Karpas-422 (cell line): ENCODE measurements at regions not wholly inside any gene's neighbourhood (a gene's known extent, or its start where the extent isn't known, plus 50 kb on each side); places are given as distances from the start of the nearest gene placed in this dataset.

Experiments used
- DNase-seq: peaks from one replicate; pipeline ENCODE4 v3.0.0-alpha.2; 2015
- H2AFZ ChIP-seq: fragments of 200-600 bp; sonication (generic); 2 replicates; pipeline ENCODE4 v1.6.1; 2014; ENCODE audit warnings: antibody characterized with exemption, low read length, mixed read lengths
- H3K27ac ChIP-seq: fragments of 200-600 bp; sonication (generic); 2 replicates; pipeline ENCODE4 v1.5.1; 2014; ENCODE audit warnings: mild to moderate bottlenecking, low read length, moderate library complexity
- H3K27me3 ChIP-seq: fragments of 200-600 bp; sonication (generic); 2 replicates; pipeline ENCODE4 v1.6.1; 2014; ENCODE audit warnings: low read length, mixed read lengths
- H3K36me3 ChIP-seq: fragments of 200-600 bp; sonication (generic); 2 replicates; pipeline ENCODE4 v1.6.1; 2014; ENCODE audit warnings: low read length, mixed read lengths; ENCODE audit not compliant: insufficient read depth
- H3K4me1 ChIP-seq: fragments of 200-600 bp; sonication (generic); 2 replicates; pipeline ENCODE4 v1.6.1; 2014; ENCODE audit warnings: mild to moderate bottlenecking, low read length, mixed read lengths
- H3K4me2 ChIP-seq: fragments of 200-600 bp; sonication (generic); 2 replicates; pipeline ENCODE4 v1.6.1; 2014; ENCODE audit warnings: low read length, low read depth, mild to moderate bottlenecking; ENCODE audit not compliant: poor library complexity, severe bottlenecking
- H3K4me3 ChIP-seq: fragments of 200-600 bp; sonication (generic); 2 replicates; pipeline ENCODE4 v1.5.1; 2014; ENCODE audit warnings: mild to moderate bottlenecking, antibody characterized with exemption, low read length, mixed read lengths
- H3K79me2 ChIP-seq: fragments of 200-600 bp; sonication (generic); 2 replicates; pipeline ENCODE4 v1.6.1; 2014; ENCODE audit warnings: mild to moderate bottlenecking, low read length, mixed read lengths
- H3K9ac ChIP-seq: fragments of 200-600 bp; sonication (generic); 2 replicates; pipeline ENCODE4 v1.6.0; 2014; ENCODE audit warnings: low read length
- H3K9me2 ChIP-seq: fragments of 200-600 bp; sonication (generic), shearing (Covaris generic); replicated peaks from 2 replicates; pipeline ENCODE4 v1.6.0; 2014; ENCODE audit warnings: mild to moderate bottlenecking, low read length, moderate library complexity; ENCODE audit not compliant: insufficient read depth
- H3K9me3 ChIP-seq: fragments of 300-700, 200-600 bp; sonication (generic); 2 replicates; pipeline ENCODE4 v1.6.1; 2014; ENCODE audit warnings: low read length, mixed read lengths
- H4K20me1 ChIP-seq: fragments of 200-600 bp; sonication (generic); 2 replicates; pipeline ENCODE4 v1.6.1; 2014; ENCODE audit warnings: mild to moderate bottlenecking, antibody characterized with exemption, low read length, low read depth; ENCODE audit not compliant: insufficient read depth

GRCh38 chr11:119853581-119854360 lies 124.8 kb upstream of the NECTIN1 start:
- Histone ChIP-seq H2AFZ (no peak overlapping the region), H3K4me3 (no peak overlapping the region), H3K9ac (no peak overlapping the region), H3K27me3 (no peaks in the 10 kb centered on the region), H3K4me2 (no peak overlapping the region), H3K36me3 (no peaks in the 10 kb centered on the region), H3K27ac (no peak overlapping the region), H3K9me2 (no peaks in the 10 kb centered on the region), H4K20me1 (no peaks in the 10 kb centered on the region), H3K4me1 (no peaks in the 10 kb centered on the region; the same call in 1 of the 2 replicates), H3K79me2 (no peaks in the 10 kb centered on the region), H3K9me3 (no peaks in the 10 kb centered on the region)
- no peak for DNase-seq

DNA sequence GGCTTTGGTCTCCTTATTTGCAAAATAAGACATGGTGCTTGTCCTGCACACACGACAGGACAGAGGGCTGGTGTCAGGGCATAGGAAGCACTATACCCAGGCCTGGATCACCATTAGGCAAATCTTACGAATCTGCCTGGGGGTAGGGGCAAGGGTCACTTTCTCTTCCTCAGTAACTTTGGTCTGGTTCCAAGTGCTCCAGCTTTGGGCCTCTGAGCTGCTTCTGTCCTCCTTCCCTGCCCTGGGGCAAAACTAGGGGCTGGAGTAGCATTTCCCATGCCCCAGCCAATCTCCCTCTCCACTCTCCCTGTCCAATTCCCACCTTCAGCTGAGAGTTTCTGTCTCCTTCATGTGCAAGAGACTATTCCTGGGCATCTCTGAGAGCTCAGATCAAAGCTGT lies 123.7 kb upstream of the NECTIN1 start:
- H3K36me3 ChIP-seq, result no peaks in the 10 kb centered on the region
- H3K9me3 ChIP-seq, result no peaks in the 10 kb centered on the region
- no peaks in the 10 kb centered on the region for H3K79me2 ChIP-seq
- no peak overlapping the region for H3K4me3 ChIP-seq
- no peak overlapping the region for H3K4me2 ChIP-seq
- no peak overlapping the region for H3K27ac ChIP-seq
- no peak for DNase-seq
- no peak overlapping the region for H2AFZ ChIP-seq
- no peaks in the 10 kb centered on the region; the same call in 1 of the 2 replicates for H3K4me1 ChIP-seq
- no peaks in the 10 kb centered on the region for H3K27me3 ChIP-seq
- H3K9me2 ChIP-seq, result no peaks in the 10 kb centered on the region
- H4K20me1 ChIP-seq, result no peaks in the 10 kb centered on the region
- no peak overlapping the region for H3K9ac ChIP-seq

GRCh38 chr11:119850822-119851409 lies 121.9 kb upstream of the NECTIN1 start:
- H3K4me3 ChIP-seq, result no peak overlapping the region
- H3K9me2 ChIP-seq, result no peaks in the 10 kb centered on the region
- H2AFZ ChIP-seq, result no peak overlapping the region
- no peak overlapping the region for H3K9ac ChIP-seq
- no peaks in the 10 kb centered on the region for H4K20me1 ChIP-seq
- no peaks in the 10 kb centered on the region for H3K79me2 ChIP-seq
- no peak overlapping the region for H3K27ac ChIP-seq
- H3K36me3 ChIP-seq, result no peaks in the 10 kb centered on the region
- no peaks in the 10 kb centered on the region; the same call in 1 of the 2 replicates for H3K4me1 ChIP-seq
- no peak overlapping the region for H3K4me2 ChIP-seq
- no peak for DNase-seq
- H3K27me3 ChIP-seq, result no peaks in the 10 kb centered on the region
- H3K9me3 ChIP-seq, result no peaks in the 10 kb centered on the region

- Histone ChIP-seq H2AFZ (no peak overlapping the region), H4K20me1 (no peaks in the 10 kb centered on the region), H3K9me3 (no peaks in the 10 kb centered on the region), H3K27me3 (no peaks in the 10 kb centered on the region), H3K4me3 (no peak overlapping the region), H3K79me2 (no peaks in the 10 kb centered on the region), H3K36me3 (no peaks in the 10 kb centered on the region), H3K9ac (no peak overlapping the region), H3K4me2 (no peak overlapping the region), H3K27ac (no peak overlapping the region), H3K4me1 (no peaks in the 10 kb centered on the region; the same call in 1 of the 2 replicates), H3K9me2 (no peaks in the 10 kb centered on the region)
- no peak for DNase-seq
Measured at GRCh38 chr11:119849872-119850271, 120.9 kb upstream of the NECTIN1 start.

DNA sequence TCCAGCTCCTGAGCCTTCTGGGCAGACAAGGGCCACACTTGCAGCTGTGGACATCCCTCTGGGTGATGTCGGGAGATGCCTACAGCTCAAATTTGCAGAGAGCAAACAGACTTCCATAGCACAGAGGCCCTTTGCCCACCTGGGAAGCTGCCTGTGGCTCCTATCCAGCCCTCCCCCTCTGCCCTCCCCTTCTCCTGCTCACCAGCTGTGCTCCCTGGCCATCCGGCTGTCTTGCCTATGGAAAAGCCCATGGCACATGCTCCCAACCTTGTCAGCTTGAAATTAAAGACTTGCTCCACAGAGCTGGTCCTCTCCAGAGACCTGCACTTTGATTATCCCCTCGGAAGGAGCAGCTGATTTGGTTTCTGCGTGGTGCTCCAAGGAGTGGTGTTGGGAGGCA lies 118.9 kb upstream of the NECTIN1 start:
- Histone ChIP-seq H3K4me1 (no peaks in the 10 kb centered on the region), H3K9ac (no peak overlapping the region), H3K27me3 (no peaks in the 10 kb centered on the region), H3K4me3 (no peak overlapping the region), H3K79me2 (no peaks in the 10 kb centered on the region), H2AFZ (no peak overlapping the region), H4K20me1 (no peaks in the 10 kb centered on the region), H3K4me2 (no peak overlapping the region), H3K9me2 (no peaks in the 10 kb centered on the region), H3K9me3 (no peaks in the 10 kb centered on the region), H3K36me3 (no peaks in the 10 kb centered on the region), H3K27ac (no peak overlapping the region)
- DNase-seq, result no peak

GRCh38 chr11:119846374-119846773 lies 117.4 kb upstream of the NECTIN1 start:
- Histone ChIP-seq H3K4me1 (no peaks in the 10 kb centered on the region), H3K9me2 (no peaks in the 10 kb centered on the region), H2AFZ (no peak overlapping the region), H3K4me3 (no peak overlapping the region), H3K27me3 (no peaks in the 10 kb centered on the region), H3K4me2 (no peak overlapping the region), H3K79me2 (no peaks in the 10 kb centered on the region), H3K27ac (no peak overlapping the region), H3K9me3 (no peaks in the 10 kb centered on the region), H3K36me3 (no peaks in the 10 kb centered on the region), H4K20me1 (no peaks in the 10 kb centered on the region), H3K9ac (no peak overlapping the region)
- no peak for DNase-seq

GRCh38 chr11:119845756-119846155 lies 116.8 kb upstream of the NECTIN1 start:
- Histone ChIP-seq H3K79me2 (no peaks in the 10 kb centered on the region), H3K4me3 (no peak overlapping the region), H3K27me3 (no peaks in the 10 kb centered on the region), H3K4me1 (no peaks in the 10 kb centered on the region), H3K27ac (no peak overlapping the region), H3K4me2 (no peak overlapping the region), H2AFZ (no peak overlapping the region), H3K9ac (no peak overlapping the region), H3K9me2 (no peaks in the 10 kb centered on the region), H3K9me3 (no peaks in the 10 kb centered on the region), H3K36me3 (no peaks in the 10 kb centered on the region), H4K20me1 (no peaks in the 10 kb centered on the region)
- no peak for DNase-seq

GRCh38 chr11:119845305-119845704 lies 116.3 kb upstream of the NECTIN1 start:
- Histone ChIP-seq H2AFZ (no peak overlapping the region), H3K4me3 (no peak overlapping the region)

More at GRCh38 chr11:119845305-119845704, 116.3 kb upstream of the NECTIN1 start:
- no peaks in the 10 kb centered on the region for H4K20me1 ChIP-seq
- H3K27me3 ChIP-seq, result no peaks in the 10 kb centered on the region
- no peaks in the 10 kb centered on the region for H3K79me2 ChIP-seq
- H3K36me3 ChIP-seq, result no peaks in the 10 kb centered on the region
- H3K4me1 ChIP-seq, result no peaks in the 10 kb centered on the region
- no peak for DNase-seq
- H3K9me3 ChIP-seq, result no peaks in the 10 kb centered on the region
- H3K9me2 ChIP-seq, result no peaks in the 10 kb centered on the region
- no peak overlapping the region for H3K9ac ChIP-seq
- no peak overlapping the region for H3K4me2 ChIP-seq
- H3K27ac ChIP-seq, result no peak overlapping the region
